Epithelial cell of esophagus (primary cell): ENCODE measurements at regions not wholly inside any gene's neighbourhood (a gene's known extent, or its start where the extent isn't known, plus 50 kb on each side); places are given as distances from the start of the nearest gene placed in this dataset.

Experiments
- DNase-seq: peaks from one replicate; pipeline ENCODE4 v3.0.0; 2010; ENCODE audit warnings: low read depth
- H3K4me3 ChIP-seq: 2 replicates; pipeline ENCODE4 v1.5.1; 2011; ENCODE audit warnings: mild to moderate bottlenecking, low read length, control low read depth
- TF ChIP-seq, protein P1 (sequence below): IDR thresholded peaks from 2 replicates; pipeline ENCODE4 v1.5.1; 2011; ENCODE audit warnings: low read depth, mild to moderate bottlenecking, low read length, control low read depth, inconsistent platforms; ENCODE audit not compliant: insufficient read depth; ENCODE audit errors: missing control alignments

DNA sequence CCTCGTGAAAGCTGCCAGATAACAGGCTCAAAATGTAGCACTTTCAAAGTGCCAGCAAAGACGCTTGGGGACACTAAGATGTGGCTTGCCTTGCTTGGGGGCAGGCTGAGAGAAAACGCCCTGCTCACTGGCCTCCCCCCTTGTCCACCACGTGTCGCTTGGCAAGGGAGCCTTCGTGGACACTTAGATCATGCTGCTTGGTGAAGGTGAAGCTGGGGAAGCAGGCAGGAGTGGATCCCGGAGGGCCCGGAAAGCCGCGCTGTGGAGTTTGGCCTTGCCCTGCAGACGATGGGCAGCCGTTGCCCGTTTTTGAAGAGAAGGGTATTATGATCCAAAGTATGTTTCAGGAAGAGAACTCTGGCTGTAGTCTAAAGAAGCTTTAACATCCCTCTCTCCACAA is 53.4 kb upstream of the BDKRB2 start:
- DNase-seq = no peak
- TF ChIP-seq, protein P1, sequence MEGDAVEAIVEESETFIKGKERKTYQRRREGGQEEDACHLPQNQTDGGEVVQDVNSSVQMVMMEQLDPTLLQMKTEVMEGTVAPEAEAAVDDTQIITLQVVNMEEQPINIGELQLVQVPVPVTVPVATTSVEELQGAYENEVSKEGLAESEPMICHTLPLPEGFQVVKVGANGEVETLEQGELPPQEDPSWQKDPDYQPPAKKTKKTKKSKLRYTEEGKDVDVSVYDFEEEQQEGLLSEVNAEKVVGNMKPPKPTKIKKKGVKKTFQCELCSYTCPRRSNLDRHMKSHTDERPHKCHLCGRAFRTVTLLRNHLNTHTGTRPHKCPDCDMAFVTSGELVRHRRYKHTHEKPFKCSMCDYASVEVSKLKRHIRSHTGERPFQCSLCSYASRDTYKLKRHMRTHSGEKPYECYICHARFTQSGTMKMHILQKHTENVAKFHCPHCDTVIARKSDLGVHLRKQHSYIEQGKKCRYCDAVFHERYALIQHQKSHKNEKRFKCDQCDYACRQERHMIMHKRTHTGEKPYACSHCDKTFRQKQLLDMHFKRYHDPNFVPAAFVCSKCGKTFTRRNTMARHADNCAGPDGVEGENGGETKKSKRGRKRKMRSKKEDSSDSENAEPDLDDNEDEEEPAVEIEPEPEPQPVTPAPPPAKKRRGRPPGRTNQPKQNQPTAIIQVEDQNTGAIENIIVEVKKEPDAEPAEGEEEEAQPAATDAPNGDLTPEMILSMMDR = no peak
- no peak overlapping the region for H3K4me3 ChIP-seq

DNA sequence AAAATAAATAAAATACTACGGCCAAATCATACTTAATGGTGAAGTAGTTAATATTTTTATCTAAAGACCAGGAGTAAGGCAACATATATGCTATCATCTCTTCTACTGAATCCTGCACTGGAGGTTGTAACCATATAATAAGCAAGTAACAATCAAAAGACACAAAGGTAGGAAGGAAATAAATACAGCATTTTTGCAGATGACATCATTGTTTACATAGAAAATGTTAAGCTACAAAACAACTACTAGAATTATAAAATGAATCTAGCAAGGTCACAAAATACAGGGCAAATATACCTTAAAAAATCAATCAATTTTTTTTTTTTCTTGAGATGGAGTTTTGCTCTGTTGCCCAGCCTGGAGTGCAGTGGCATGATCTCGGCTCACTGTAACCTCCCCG is 51.6 kb upstream of the BDKRB2 start:
- no peak overlapping the region for H3K4me3 ChIP-seq
- DNase-seq = no peak
- TF ChIP-seq, protein P1 = no peak
